ENCODE measurements at regions not wholly inside any gene's neighbourhood (a gene's known extent, or its start where the extent isn't known, plus 50 kb on each side); places are given as distances from the start of the nearest gene placed in this dataset.

GRCh38 chr12:4822572-4822971 is 87.1 kb upstream of the KCNA1 start:
- H3K27ac ChIP-seq: no peak overlapping the region
- no peak for DNase-seq
- no peaks in the 10 kb centered on the region for H3K27me3 ChIP-seq (ENCODE audit: insufficient read depth, low read depth, severe bottlenecking)
- H3K36me3 ChIP-seq: no peaks in the 10 kb centered on the region
- no peak for TF ChIP-seq CTCF (IDR thresholded peaks at IDR 0.05; ENCODE audit: low read depth, low read length)
- no peak overlapping the region for H3K4me3 ChIP-seq (ENCODE audit: low read depth, low read length)
- H3K9me3 ChIP-seq (ENCODE audit: severe bottlenecking): no peaks in the 10 kb centered on the region

GRCh38 chr12:4824380-4824779 is 85.3 kb upstream of the KCNA1 start:
- no peaks in the 10 kb centered on the region for H3K9me3 ChIP-seq (ENCODE audit: severe bottlenecking)
- H3K4me3 ChIP-seq (ENCODE audit: low read depth, low read length): no peak overlapping the region
- no peaks in the 10 kb centered on the region for H3K27me3 ChIP-seq (ENCODE audit: insufficient read depth, low read depth, severe bottlenecking)
- no peak for DNase-seq
- H3K27ac ChIP-seq: no peak overlapping the region
- no peak for TF ChIP-seq CTCF (IDR thresholded peaks at IDR 0.05; ENCODE audit: low read depth, low read length)
- H3K36me3 ChIP-seq: no peaks in the 10 kb centered on the region

GRCh38 chr12:4825011-4825858 is 84.5 kb upstream of the KCNA1 start:
- TF ChIP-seq CTCF (IDR thresholded peaks at IDR 0.05; ENCODE audit: low read depth, low read length): no peak
- Histone ChIP-seq H3K27ac (no peak overlapping the region), H3K4me3 (ENCODE audit: low read depth, low read length) (no peak overlapping the region), H3K27me3 (ENCODE audit: insufficient read depth, low read depth, severe bottlenecking) (no peaks in the 10 kb centered on the region), H3K36me3 (no peaks in the 10 kb centered on the region), H3K9me3 (ENCODE audit: severe bottlenecking) (no peaks in the 10 kb centered on the region)
- no peak for DNase-seq

GRCh38 chr12:4826909-4827308 is 82.8 kb upstream of the KCNA1 start:
- Histone ChIP-seq H3K36me3 (no peaks in the 10 kb centered on the region), H3K27ac (no peak overlapping the region), H3K4me3 (ENCODE audit: low read depth, low read length) (no peak overlapping the region), H3K9me3 (ENCODE audit: severe bottlenecking) (no peaks in the 10 kb centered on the region), H3K27me3 (ENCODE audit: insufficient read depth, low read depth, severe bottlenecking) (no peaks in the 10 kb centered on the region)
- no peak for TF ChIP-seq CTCF (IDR thresholded peaks at IDR 0.05; ENCODE audit: low read depth, low read length)
- DNase-seq: no peak

GRCh38 chr12:4828176-4828575 is 81.5 kb upstream of the KCNA1 start:
- no peak for TF ChIP-seq CTCF (IDR thresholded peaks at IDR 0.05; ENCODE audit: low read depth, low read length)
- Histone ChIP-seq H3K4me3 (ENCODE audit: low read depth, low read length) (no peak overlapping the region), H3K9me3 (ENCODE audit: severe bottlenecking) (peaks cover 3% of the 10 kb centered on the region), H3K27ac (no peak overlapping the region), H3K36me3 (no peaks in the 10 kb centered on the region), H3K27me3 (ENCODE audit: insufficient read depth, low read depth, severe bottlenecking) (no peaks in the 10 kb centered on the region)
- DNase-seq: no peak

Measured in WERI-Rb-1 (cell line).